GM03348 (cell line): ENCODE measurements at regions not wholly inside any gene's neighbourhood (a gene's known extent, or its start where the extent isn't known, plus 50 kb on each side); places are given as distances from the start of the nearest gene placed in this dataset.

Experiments used
- DNase-seq: peaks from one replicate; pipeline ENCODE4 v3.0.0; 2012; ENCODE audit warnings: low spot score

- no peak for DNase-seq
These were observed 103.1 kb downstream of the UCHL1 start for GRCh38 chr4:41359836-41360213.

- DNase-seq: peak; percentile 90
These were observed 103.6 kb downstream of the UCHL1 start for GRCh38 chr4:41360214-41360920.

GRCh38 chr4:41360921-41361793 is 104.4 kb downstream of the UCHL1 start:
- peak; percentile 64 for DNase-seq

GRCh38 chr4:41361794-41362526 is 105.2 kb downstream of the UCHL1 start:
- DNase-seq: peak; percentile 24

GRCh38 chr4:41362621-41363383 is 106.1 kb downstream of the UCHL1 start:
- DNase-seq: no peak

- DNase-seq: peak; percentile 70
These were observed 106.8 kb downstream of the UCHL1 start for GRCh38 chr4:41363384-41363981.

GRCh38 chr4:41364876-41365275 is 108.1 kb downstream of the UCHL1 start:
- peak; percentile 33 for DNase-seq

- DNase-seq: no peak
These were observed 109.0 kb downstream of the UCHL1 start for GRCh38 chr4:41365681-41366080.

- no peak for DNase-seq
These were observed 110.3 kb downstream of the UCHL1 start for GRCh38 chr4:41366911-41367517.

- no peak for DNase-seq
These were observed 113.0 kb downstream of the UCHL1 start for GRCh38 chr4:41369680-41370079.

GRCh38 chr4:41373221-41373620 is 116.5 kb downstream of the UCHL1 start:
- DNase-seq: no peak

GRCh38 chr4:41374490-41374889 is 117.8 kb downstream of the UCHL1 start:
- DNase-seq: no peak

- no peak for DNase-seq
These were observed 118.8 kb downstream of the UCHL1 start for GRCh38 chr4:41375561-41375960.

- no peak for DNase-seq
These were observed 120.5 kb downstream of the UCHL1 start for GRCh38 chr4:41377196-41377595.

- no peak for DNase-seq
These were observed 122.5 kb downstream of the UCHL1 start for GRCh38 chr4:41379230-41379629.

GRCh38 chr4:41380511-41381157 is 123.9 kb downstream of the UCHL1 start:
- no peak for DNase-seq

GRCh38 chr4:41381384-41381783 is 124.7 kb downstream of the UCHL1 start:
- no peak for DNase-seq

- DNase-seq: no peak
These were observed 128.3 kb downstream of the UCHL1 start for GRCh38 chr4:41384992-41385391.

GRCh38 chr4:41385481-41385880 is 128.8 kb downstream of the UCHL1 start:
- no peak for DNase-seq

GRCh38 chr4:41388080-41388479 is 131.4 kb downstream of the UCHL1 start:
- DNase-seq: no peak

GRCh38 chr4:41389356-41389755 is 132.6 kb downstream of the UCHL1 start:
- DNase-seq: no peak
